Peyer's patch (tissue), 4 donors: ENCODE measurements at regions not wholly inside any gene's neighbourhood (a gene's known extent, or its start where the extent isn't known, plus 50 kb on each side); places are given as distances from the start of the nearest gene placed in this dataset.

Experiments
- CTCF ChIP-seq, 6 experiments: fragments of 450-650 bp in 4 of 6; fragments of 200-600 bp in 2 of 6; sonication (generic) in 1 of 6; IDR thresholded peaks; one replicate each; pipeline ENCODE4 v1.5.1; 2017 to 2019; ENCODE audit warnings: antibody characterized with exemption in 6 of 6, mild to moderate bottlenecking in 3 of 6, moderate library complexity in 1 of 6
- POLR2A ChIP-seq, 2 donors: fragments of 450-650 bp; IDR thresholded peaks; one replicate each; pipeline ENCODE4 v1.5.1; 2017; ENCODE audit warnings: antibody characterized with exemption in 2 of 2, mild to moderate bottlenecking in 2 of 2, moderate library complexity in 2 of 2

GRCh38 chr18:55762424-55762823 is 174.4 kb upstream of the TCF4 start:
- TF ChIP-seq CTCF (IDR thresholded peaks at IDR 0.05) (no peak), POLR2A (IDR thresholded peaks at IDR 0.05) (no peak)
